UCSD-AML1 (cell line): ENCODE measurements at regions not wholly inside any gene's neighbourhood (a gene's known extent, or its start where the extent isn't known, plus 50 kb on each side); places are given as distances from the start of the nearest gene placed in this dataset.

Source experiments
- DNase-seq: peaks from one replicate; lab custom pipeline; 2025; ENCODE audit not compliant: unreplicated experiment; lab: John Stamatoyannopoulos, UW

- DNase-seq = no peak
These were observed 352.4 kb downstream of the HAPSTR1 start for GRCh38 chr16:9443864-9444263.

- DNase-seq = no peak
These were observed 355.2 kb downstream of the HAPSTR1 start for GRCh38 chr16:9446471-9447194.

- DNase-seq = no peak
These were observed 355.7 kb downstream of the HAPSTR1 start for GRCh38 chr16:9447195-9447551.

- no peak for DNase-seq
These were observed 356.3 kb downstream of the HAPSTR1 start for GRCh38 chr16:9447699-9448098.

- DNase-seq = no peak
These were observed 358.2 kb downstream of the HAPSTR1 start for GRCh38 chr16:9449597-9449996.

- no peak for DNase-seq
These were observed 365.8 kb downstream of the HAPSTR1 start for GRCh38 chr16:9457215-9457614.

- DNase-seq = no peak
These were observed 367.4 kb downstream of the HAPSTR1 start for GRCh38 chr16:9458816-9459215.

GRCh38 chr16:9462984-9463383 lies 371.5 kb downstream of the HAPSTR1 start:
- DNase-seq = no peak

GRCh38 chr16:9463461-9463860 lies 372.0 kb downstream of the HAPSTR1 start:
- no peak for DNase-seq

GRCh38 chr16:9465161-9465560 lies 373.7 kb downstream of the HAPSTR1 start:
- DNase-seq = no peak

- no peak for DNase-seq
These were observed 378.1 kb downstream of the HAPSTR1 start for GRCh38 chr16:9469512-9469911.

GRCh38 chr16:9476744-9477143 lies 385.3 kb downstream of the HAPSTR1 start:
- DNase-seq = no peak

GRCh38 chr16:9479008-9479407 lies 387.6 kb downstream of the HAPSTR1 start:
- DNase-seq = no peak

GRCh38 chr16:9480503-9480902 lies 389.1 kb downstream of the HAPSTR1 start:
- DNase-seq = no peak

- DNase-seq = no peak
These were observed 390.6 kb downstream of the HAPSTR1 start for GRCh38 chr16:9481747-9482730.

- DNase-seq = no peak
These were observed 393.0 kb downstream of the HAPSTR1 start for GRCh38 chr16:9484426-9484825.

GRCh38 chr16:9484881-9485280 lies 393.4 kb downstream of the HAPSTR1 start:
- DNase-seq = no peak

- DNase-seq = no peak
These were observed 398.5 kb downstream of the HAPSTR1 start for GRCh38 chr16:9489835-9490467.

- no peak for DNase-seq
These were observed 404.4 kb downstream of the HAPSTR1 start for GRCh38 chr16:9495824-9496223.

GRCh38 chr16:9497750-9498149 lies 406.3 kb downstream of the HAPSTR1 start:
- no peak for DNase-seq

GRCh38 chr16:9499941-9500593 lies 408.6 kb downstream of the HAPSTR1 start:
- DNase-seq = no peak
